Fibroblast of skin of back (primary cell): ENCODE measurements at regions not wholly inside any gene's neighbourhood (a gene's known extent, or its start where the extent isn't known, plus 50 kb on each side); places are given as distances from the start of the nearest gene placed in this dataset.

Experiments used
- DNase-seq: peaks from one replicate; pipeline ENCODE4 v3.0.0-alpha.2; 2013

DNA sequence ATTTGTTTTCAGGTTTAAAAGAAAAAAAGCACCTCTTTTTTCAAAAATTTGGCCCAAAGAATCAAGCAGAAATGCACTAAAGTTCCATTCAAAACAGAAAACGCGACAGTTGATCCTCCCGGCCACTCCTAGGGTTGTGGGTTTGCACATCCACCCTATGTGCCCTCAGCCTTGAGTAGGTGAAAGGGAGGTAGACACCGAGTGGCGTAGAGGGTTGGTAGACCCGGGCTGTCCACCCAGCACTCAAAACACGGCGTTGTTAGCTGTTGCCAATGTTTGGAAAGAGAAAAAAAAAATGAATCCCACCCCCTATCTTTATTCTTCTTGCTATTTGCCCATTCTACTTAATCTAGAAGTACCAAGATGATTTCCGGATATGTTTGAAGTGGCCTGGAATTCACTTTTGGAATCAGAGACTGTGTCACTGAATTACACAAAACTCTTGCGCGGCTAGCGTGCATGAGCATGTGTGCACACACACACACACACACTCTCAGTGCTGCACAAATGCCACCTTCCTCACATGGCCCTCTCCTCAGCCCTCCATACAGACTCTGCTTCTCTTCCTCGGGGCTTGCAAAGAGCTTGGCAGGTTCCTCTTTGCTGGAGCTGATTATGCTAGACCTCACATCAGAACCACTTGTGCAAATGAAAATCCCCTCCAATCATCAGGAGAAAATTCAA, 110.2 kb upstream of the HAND1 start:
- no peak for DNase-seq

DNA sequence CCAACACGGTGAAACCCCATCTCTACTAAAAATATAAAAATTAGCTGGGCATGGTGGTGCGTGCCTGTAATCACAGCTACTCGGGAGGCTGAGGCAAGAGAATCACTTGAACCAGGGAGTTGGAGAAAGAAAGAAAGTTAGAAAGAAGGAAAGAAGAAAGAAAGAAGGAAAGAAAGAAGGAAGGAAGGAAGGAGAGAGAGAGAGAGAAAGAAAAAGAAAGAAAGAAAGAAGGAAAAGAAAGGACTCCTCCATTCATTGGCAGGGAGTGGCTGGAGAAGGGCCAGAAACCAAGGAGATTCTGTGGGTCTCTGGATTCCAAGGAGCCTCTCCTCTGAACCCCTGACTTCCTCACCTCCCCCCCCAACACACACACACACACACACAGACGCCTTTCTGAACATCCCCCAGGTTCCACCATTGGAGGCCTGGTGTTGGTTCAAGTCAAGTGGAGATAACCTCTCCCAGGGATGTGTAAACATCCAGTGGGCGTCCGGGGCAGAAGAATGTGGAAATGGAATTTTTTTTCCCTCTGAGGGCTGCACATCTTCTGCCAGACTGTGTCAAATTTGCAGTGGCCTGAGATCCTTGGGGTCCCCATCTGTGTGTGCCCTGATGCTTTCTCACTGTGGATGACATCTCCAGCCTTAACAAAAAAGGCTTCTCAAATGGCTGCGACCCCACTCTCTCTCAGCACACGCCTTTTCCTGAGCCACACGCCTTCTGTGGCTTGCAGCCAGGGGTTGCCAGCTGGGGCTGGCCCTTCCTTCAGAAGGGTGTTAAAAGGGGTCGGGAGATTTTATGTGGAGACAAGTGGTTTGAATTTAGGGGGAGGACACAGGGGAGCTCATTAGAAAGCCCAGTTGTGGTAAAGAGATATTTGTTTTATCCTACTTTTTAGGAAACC, 109.3 kb upstream of the HAND1 start:
- no peak for DNase-seq

DNA sequence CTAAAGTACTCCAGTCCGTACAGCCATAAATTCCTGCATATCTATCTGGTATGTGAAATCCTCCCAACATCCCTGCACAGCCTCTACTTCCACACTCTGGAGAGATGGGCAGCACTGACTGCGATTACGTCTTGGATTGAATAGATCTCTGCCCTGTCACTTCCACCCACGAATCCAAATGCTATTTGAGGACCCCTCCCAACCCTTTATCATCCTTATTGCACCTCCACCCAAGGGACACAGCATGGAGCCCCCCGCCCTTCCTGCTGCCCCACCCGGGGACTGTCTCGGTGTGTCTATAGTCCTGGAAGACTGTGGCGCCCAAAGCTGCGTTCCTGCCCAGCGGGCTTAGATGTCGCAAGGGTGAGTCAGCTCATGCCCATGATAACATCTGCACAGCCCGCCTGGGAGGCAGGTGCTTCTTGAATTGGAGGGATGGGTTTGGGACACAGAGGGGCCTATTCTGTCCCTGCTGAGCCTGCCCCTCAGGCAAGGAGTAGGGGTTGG, 105.7 kb upstream of the HAND1 start:
- DNase-seq: no peak

- DNase-seq: no peak
Observed at GRCh38 chr5:154580422-154580821, 102.4 kb upstream of the HAND1 start.

GRCh38 chr5:154577416-154577815, 99.4 kb upstream of the HAND1 start:
- DNase-seq: no peak

DNA sequence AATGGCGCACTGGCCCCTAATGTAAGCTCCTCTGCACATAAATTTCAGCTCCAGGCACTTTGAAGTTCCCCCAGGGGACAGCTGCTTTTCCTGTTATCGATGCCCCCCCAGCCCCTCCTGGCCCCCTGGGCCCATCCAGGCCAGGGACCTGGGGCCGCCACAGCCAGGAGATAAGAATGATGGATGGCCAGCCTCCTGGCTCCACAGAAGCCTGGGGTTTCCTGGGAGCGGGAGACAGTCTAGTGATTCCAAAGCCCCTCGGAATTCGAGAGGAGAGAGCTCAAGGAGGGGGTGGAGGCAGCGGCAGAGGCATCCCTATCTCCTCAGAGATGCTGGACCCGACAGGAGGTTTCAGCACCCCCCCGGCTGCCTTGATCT, 98.4 kb upstream of the HAND1 start:
- DNase-seq: no peak

- no peak for DNase-seq
Observed at GRCh38 chr5:154575546-154576428, 97.8 kb upstream of the HAND1 start.

DNA sequence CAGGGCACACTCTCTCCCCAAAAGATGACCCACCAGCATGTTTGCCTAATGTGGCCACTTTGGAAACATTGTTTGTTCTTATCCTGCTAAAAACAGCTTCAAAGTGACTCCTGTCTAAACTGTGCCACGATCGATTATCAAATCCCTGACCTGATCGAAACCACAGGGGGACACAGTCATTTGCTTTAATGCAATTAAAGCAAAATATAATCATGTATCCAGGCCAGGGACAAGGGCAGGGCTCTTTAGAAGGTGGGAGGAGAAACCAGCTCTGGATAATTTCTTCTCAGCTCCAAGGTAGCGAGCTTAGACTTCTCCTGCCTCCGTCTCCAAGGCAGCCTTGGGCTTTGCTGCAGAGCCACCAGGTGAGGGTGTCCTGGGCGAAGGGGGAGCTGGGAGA, 95.0 kb upstream of the HAND1 start:
- DNase-seq: no peak

DNA sequence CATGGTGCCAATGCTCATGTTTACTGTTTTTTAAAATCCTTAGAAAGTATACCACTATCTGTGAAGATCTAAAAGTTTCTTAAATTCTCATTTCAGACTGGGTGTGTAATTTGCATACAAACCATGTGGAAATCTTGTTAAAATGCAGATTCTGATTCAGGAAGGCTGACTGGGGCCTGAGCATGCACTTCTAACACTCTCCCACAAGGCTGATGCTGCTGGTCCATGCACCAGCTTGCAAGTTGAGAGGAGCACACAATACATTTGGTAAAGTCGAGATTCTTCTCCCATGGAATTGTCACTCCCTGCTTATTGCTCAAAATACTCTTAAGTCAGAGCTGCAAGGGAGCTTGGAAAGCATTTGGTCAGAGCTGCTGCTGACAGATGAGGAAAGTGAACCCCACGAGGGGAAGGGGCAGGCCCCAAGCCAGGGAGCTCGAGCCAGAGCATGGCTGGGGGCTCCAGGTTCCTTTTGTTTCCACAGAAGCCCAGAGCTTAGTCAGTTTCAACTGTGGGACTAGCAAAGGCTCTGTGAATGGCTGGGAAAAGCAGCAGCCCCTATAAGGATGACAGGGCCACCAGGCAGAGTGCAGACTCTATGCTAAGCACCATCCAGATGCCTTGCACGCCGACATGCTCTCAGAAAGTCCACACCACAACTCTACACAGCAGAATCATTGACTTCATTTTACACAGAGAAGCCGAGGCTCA, 93.5 kb upstream of the HAND1 start:
- no peak for DNase-seq

GRCh38 chr5:154570572-154571324, 92.7 kb upstream of the HAND1 start:
- DNase-seq: no peak

- no peak for DNase-seq
Observed at GRCh38 chr5:154568589-154568988, 90.6 kb upstream of the HAND1 start.

DNA sequence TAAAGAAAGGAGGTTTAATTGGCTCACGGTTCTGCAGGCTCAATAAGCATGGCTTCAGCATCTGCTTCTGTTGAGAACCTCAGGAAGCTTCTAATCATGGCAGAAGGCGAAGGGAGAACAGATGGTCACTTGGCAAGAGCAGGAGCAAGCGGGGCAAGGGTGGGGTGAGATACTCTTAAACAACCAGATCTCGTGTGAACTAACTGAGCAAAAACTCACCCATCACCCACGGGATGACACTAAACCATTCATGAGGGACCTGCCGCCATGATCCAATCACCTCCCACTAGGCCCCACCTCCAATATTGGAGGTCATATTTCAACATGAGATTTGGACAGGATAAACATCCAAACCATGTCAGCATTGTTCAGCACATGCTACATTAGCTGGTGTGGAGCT, 89.1 kb upstream of the HAND1 start:
- no peak for DNase-seq

GRCh38 chr5:154566146-154566680, 88.2 kb upstream of the HAND1 start:
- no peak for DNase-seq

DNA sequence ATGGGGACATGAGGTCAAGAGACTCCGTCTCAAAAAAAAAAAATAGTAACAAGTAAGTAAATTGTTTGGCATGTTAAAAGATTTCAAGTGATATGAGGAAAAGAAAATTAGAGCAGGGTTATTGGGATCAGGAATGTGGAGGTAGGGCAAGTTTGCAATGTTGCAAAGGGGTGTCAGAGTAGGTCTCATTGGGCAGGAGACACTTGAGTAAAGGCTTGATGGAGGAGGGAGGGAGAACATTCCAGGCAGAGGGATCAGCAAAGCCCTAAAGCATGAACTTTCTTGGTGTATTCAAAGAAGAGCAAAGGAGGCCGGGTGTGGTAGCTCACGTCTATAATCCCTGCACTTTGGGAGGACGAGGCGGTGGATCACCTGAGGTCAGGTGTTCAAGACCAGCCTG, 87.1 kb upstream of the HAND1 start:
- no peak for DNase-seq

DNA sequence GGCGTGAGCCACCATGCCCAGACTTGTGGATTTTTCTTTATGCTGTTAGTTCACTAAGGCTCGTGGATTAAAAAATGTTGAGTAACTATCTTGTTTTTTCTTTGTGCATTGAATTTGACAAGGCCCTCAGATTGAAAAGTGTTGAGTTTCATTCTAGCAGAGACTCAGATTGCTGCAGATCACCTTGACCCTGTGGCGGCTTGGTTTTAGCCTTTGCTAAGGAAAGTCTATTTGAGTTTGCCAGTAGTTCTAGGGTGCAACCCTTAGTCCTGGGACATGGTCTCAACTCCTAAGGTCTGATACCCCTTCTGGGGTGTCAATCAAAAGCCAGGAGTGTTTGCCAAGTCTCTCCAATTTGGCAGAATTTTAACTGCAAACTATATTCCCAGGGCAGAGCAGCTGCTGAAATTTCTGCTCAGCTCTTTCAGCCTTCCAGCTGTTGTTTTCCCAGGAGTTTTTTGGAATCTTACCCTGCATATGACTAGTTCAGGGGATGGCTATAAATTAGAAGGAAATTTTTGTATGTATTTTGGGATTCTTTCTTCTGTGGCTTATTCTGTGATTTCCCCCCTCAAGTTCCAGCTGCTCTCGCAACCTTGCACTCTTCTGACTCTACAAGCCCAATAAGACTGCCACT, 84.3 kb upstream of the HAND1 start:
- DNase-seq: no peak

GRCh38 chr5:154559398-154560276, 81.6 kb upstream of the HAND1 start:
- no peak for DNase-seq

DNA sequence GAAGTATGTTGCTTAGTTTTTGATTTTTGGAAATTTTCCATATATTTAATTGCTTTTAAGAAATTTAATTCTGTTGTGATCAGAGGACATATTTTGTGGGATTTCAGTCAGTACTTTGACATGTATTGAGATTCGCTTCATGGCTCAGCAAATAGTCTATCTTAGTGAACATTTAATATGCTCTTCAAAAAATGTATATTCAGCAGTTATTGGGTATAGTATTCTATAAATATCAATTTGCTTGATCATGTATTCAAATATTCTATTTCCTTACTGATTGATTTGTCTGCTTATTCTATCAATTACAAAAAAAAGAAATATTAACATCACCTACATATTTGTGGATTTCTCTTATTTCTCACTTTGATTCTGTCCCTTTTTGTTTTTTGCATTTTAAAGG, 79.5 kb upstream of the HAND1 start:
- no peak for DNase-seq

DNA sequence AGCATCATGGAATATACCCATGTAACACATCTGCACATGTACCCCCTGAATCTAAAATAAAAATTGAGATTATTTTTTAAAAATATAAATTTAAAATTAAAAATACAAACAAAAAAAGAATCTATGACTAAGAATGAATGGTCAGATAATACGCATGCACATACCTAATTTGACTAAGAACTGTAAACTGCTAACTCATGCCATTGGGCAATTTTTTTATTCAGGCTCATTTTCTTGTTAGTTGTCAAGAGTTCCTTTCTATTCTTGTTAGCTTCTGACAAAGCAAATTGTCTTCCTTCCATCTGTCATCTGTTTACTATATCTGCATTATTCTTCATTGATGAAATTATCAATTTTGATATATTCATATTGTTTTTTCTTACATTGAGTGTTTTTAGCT, 69.5 kb upstream of the HAND1 start:
- DNase-seq: no peak

GRCh38 chr5:154546719-154547118, 68.7 kb upstream of the HAND1 start:
- DNase-seq: no peak

DNA sequence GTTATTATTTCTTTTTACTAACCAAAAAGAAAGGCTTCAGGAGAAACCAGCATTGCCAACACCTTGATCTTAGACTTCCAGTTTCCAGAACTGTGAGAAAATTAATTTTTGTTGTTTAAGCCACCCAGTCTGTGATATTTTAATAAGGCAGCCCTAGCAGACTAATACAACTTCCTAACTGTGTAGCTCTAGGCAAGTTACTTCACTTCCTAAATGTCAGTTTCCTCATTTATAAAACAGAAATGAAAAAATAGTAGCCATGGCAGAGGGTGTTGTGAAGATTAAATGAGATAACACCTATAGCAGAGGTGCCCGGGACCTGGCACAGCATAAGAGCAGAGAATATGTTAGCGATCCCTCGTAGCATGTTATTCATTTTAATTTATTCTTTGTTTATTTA, 66.6 kb upstream of the HAND1 start:
- no peak for DNase-seq
